MG63 (cell line): ENCODE measurements at regions not wholly inside any gene's neighbourhood (a gene's known extent, or its start where the extent isn't known, plus 50 kb on each side); places are given as distances from the start of the nearest gene placed in this dataset.

Experiments
- DNase-seq: peaks from one replicate; pipeline ENCODE4 v3.0.0-alpha.2; 2020
- H3K27me3 ChIP-seq: fragments of 250-450 bp; sonication (Bioruptor Pico); 2 replicates; pipeline ENCODE4 v1.5.1; 2020; ENCODE audit warnings: mild to moderate bottlenecking, moderate library complexity
- H3K36me3 ChIP-seq: fragments of 250-450 bp; sonication (Bioruptor Pico); 2 replicates; pipeline ENCODE4 v1.5.1; 2020; ENCODE audit warnings: mild to moderate bottlenecking, moderate library complexity
- H3K4me3 ChIP-seq: fragments of 250-450 bp; sonication (Bioruptor Pico); 2 replicates; pipeline ENCODE4 v1.5.1; 2020; ENCODE audit warnings: mild to moderate bottlenecking, moderate library complexity
- H3K9me3 ChIP-seq: fragments of 250-450 bp; sonication (Bioruptor Pico); 2 replicates; pipeline ENCODE4 v1.5.1; 2020; ENCODE audit warnings: mild to moderate bottlenecking, moderate library complexity

- Histone ChIP-seq H3K27me3 (no peaks in the 10 kb centered on the region), H3K4me3 (no peak overlapping the region), H3K9me3 (no peaks in the 10 kb centered on the region), H3K36me3 (no peaks in the 10 kb centered on the region)
- no peak for DNase-seq
Measured at GRCh38 chr1:87165177-87165576, 163.5 kb upstream of the LMO4 start.

GRCh38 chr1:87167157-87167789 lies 161.4 kb upstream of the LMO4 start:
- no peaks in the 10 kb centered on the region for H3K36me3 ChIP-seq
- no peak for DNase-seq
- no peak overlapping the region for H3K4me3 ChIP-seq
- no peaks in the 10 kb centered on the region for H3K9me3 ChIP-seq
- H3K27me3 ChIP-seq = no peaks in the 10 kb centered on the region

- DNase-seq = no peak
- no peaks in the 10 kb centered on the region for H3K36me3 ChIP-seq
- H3K9me3 ChIP-seq = no peaks in the 10 kb centered on the region
- H3K27me3 ChIP-seq = no peaks in the 10 kb centered on the region
- H3K4me3 ChIP-seq = no peak overlapping the region
Measured at GRCh38 chr1:87167848-87168525, 160.7 kb upstream of the LMO4 start.

- Histone ChIP-seq H3K36me3 (no peaks in the 10 kb centered on the region), H3K9me3 (no peaks in the 10 kb centered on the region), H3K27me3 (no peaks in the 10 kb centered on the region), H3K4me3 (no peak overlapping the region)
- no peak for DNase-seq
Measured at GRCh38 chr1:87169263-87169910, 159.3 kb upstream of the LMO4 start.

- Histone ChIP-seq H3K27me3 (no peaks in the 10 kb centered on the region), H3K4me3 (no peak overlapping the region), H3K9me3 (no peaks in the 10 kb centered on the region), H3K36me3 (no peaks in the 10 kb centered on the region)
- no peak for DNase-seq
Measured at GRCh38 chr1:87170157-87170556, 158.5 kb upstream of the LMO4 start.

GRCh38 chr1:87170931-87171598 lies 157.6 kb upstream of the LMO4 start:
- H3K27me3 ChIP-seq = no peaks in the 10 kb centered on the region
- DNase-seq = no peak
- no peaks in the 10 kb centered on the region for H3K36me3 ChIP-seq
- no peak overlapping the region for H3K4me3 ChIP-seq
- H3K9me3 ChIP-seq = no peaks in the 10 kb centered on the region

GRCh38 chr1:87173231-87173630 lies 155.4 kb upstream of the LMO4 start:
- DNase-seq = no peak
- Histone ChIP-seq H3K27me3 (no peaks in the 10 kb centered on the region), H3K36me3 (no peaks in the 10 kb centered on the region), H3K4me3 (no peak overlapping the region), H3K9me3 (no peaks in the 10 kb centered on the region)

- Histone ChIP-seq H3K36me3 (no peaks in the 10 kb centered on the region), H3K9me3 (no peaks in the 10 kb centered on the region)
Measured at GRCh38 chr1:87174724-87175245, 153.9 kb upstream of the LMO4 start.

GRCh38 chr1:87176087-87176486 lies 152.6 kb upstream of the LMO4 start:
- no peak for DNase-seq
- no peaks in the 10 kb centered on the region for H3K27me3 ChIP-seq
- no peaks in the 10 kb centered on the region for H3K9me3 ChIP-seq
- H3K4me3 ChIP-seq = no peak overlapping the region
- H3K36me3 ChIP-seq = no peaks in the 10 kb centered on the region

More at GRCh38 chr1:87174724-87175245, 153.9 kb upstream of the LMO4 start:
- DNase-seq = no peak
- Histone ChIP-seq H3K27me3 (no peaks in the 10 kb centered on the region), H3K4me3 (no peak overlapping the region)

- DNase-seq = no peak
- no peaks in the 10 kb centered on the region for H3K9me3 ChIP-seq
- H3K27me3 ChIP-seq = no peaks in the 10 kb centered on the region
- no peaks in the 10 kb centered on the region for H3K36me3 ChIP-seq
- no peak overlapping the region for H3K4me3 ChIP-seq
Measured at GRCh38 chr1:87176514-87176913, 152.2 kb upstream of the LMO4 start.

- no peak overlapping the region for H3K4me3 ChIP-seq
- no peak for DNase-seq
- no peaks in the 10 kb centered on the region for H3K9me3 ChIP-seq
- no peaks in the 10 kb centered on the region for H3K36me3 ChIP-seq
- H3K27me3 ChIP-seq = no peaks in the 10 kb centered on the region
Measured at GRCh38 chr1:87178441-87178840, 150.2 kb upstream of the LMO4 start.

GRCh38 chr1:87179076-87179810 lies 149.4 kb upstream of the LMO4 start:
- Histone ChIP-seq H3K9me3 (no peaks in the 10 kb centered on the region), H3K27me3 (no peaks in the 10 kb centered on the region), H3K4me3 (no peak overlapping the region), H3K36me3 (no peaks in the 10 kb centered on the region)
- no peak for DNase-seq

GRCh38 chr1:87179851-87180519 lies 148.7 kb upstream of the LMO4 start:
- no peak overlapping the region for H3K4me3 ChIP-seq
- no peaks in the 10 kb centered on the region for H3K9me3 ChIP-seq
- no peaks in the 10 kb centered on the region for H3K36me3 ChIP-seq
- H3K27me3 ChIP-seq = no peaks in the 10 kb centered on the region
- no peak for DNase-seq

- Histone ChIP-seq H3K27me3 (no peaks in the 10 kb centered on the region), H3K4me3 (no peak overlapping the region), H3K36me3 (no peaks in the 10 kb centered on the region), H3K9me3 (no peaks in the 10 kb centered on the region)
- no peak for DNase-seq
Measured at GRCh38 chr1:87180682-87181081, 148.0 kb upstream of the LMO4 start.

GRCh38 chr1:87182611-87183010 lies 146.1 kb upstream of the LMO4 start:
- no peak for DNase-seq
- no peaks in the 10 kb centered on the region for H3K9me3 ChIP-seq
- H3K4me3 ChIP-seq = no peak overlapping the region
- H3K27me3 ChIP-seq = no peaks in the 10 kb centered on the region
- no peaks in the 10 kb centered on the region for H3K36me3 ChIP-seq

GRCh38 chr1:87185077-87185476 lies 143.6 kb upstream of the LMO4 start:
- no peaks in the 10 kb centered on the region for H3K36me3 ChIP-seq
- no peaks in the 10 kb centered on the region for H3K27me3 ChIP-seq
- no peaks in the 10 kb centered on the region for H3K9me3 ChIP-seq
- H3K4me3 ChIP-seq = no peak overlapping the region
- no peak for DNase-seq
